ENCODE measurements at regions not wholly inside any gene's neighbourhood (a gene's known extent, or its start where the extent isn't known, plus 50 kb on each side); places are given as distances from the start of the nearest gene placed in this dataset.

GRCh38 chr10:130230036-130230435, 93.8 kb downstream of the GLRX3 start:
- Histone ChIP-seq H3K9ac (ENCODE audit: low read length) (no peak overlapping the region), H2AFZ (ENCODE audit: low read depth, low read length) (no peak overlapping the region), H2BK12ac (ENCODE audit: low read length in 2 of 2) (no peak overlapping the region), H4K8ac (ENCODE audit: low read length) (no peak overlapping the region), H3K27me3 (ENCODE audit: control insufficient read depth in 1 of 2, insufficient read depth in 1 of 2, low read length in 2 of 2) (no peaks in the 10 kb centered on the region), H3K4ac (ENCODE audit: low read depth in 1 of 2, low read length in 2 of 2) (no peak overlapping the region), H3K23ac (ENCODE audit: low read length in 2 of 2) (no peak overlapping the region), H3K4me1 (ENCODE audit: control insufficient read depth, insufficient read depth, low read depth, low read length) (no peaks in the 10 kb centered on the region), H3K27ac (ENCODE audit: low read length, poor library complexity, severe bottlenecking) (no peak overlapping the region), H3K4me2 (ENCODE audit: low read length, poor library complexity, severe bottlenecking) (no peak overlapping the region), H4K91ac (ENCODE audit: low read length) (no peak overlapping the region), H3K9me3 (ENCODE audit: control insufficient read depth, low read length) (peaks cover 14% of the 10 kb centered on the region), H2BK5ac (ENCODE audit: low read depth, low read length, poor library complexity, severe bottlenecking) (no peak overlapping the region), H3K36me3 (ENCODE audit: control insufficient read depth in 1 of 2, insufficient read depth in 2 of 2, low read depth in 1 of 2, low read length in 2 of 2) (peaks cover 0 to 7% of the 10 kb centered on the region in 2 experiments), H3K14ac (ENCODE audit: low read length in 2 of 2) (no peak overlapping the region), H3K79me1 (replicated peaks; ENCODE audit: low read length, poor library complexity, severe bottlenecking) (no peaks in the 10 kb centered on the region), H2BK15ac (ENCODE audit: low read depth, poor library complexity, severe bottlenecking) (no peak overlapping the region), H3K18ac (ENCODE audit: low read depth in 1 of 2, low read length in 2 of 2) (no peak overlapping the region), H2BK120ac (ENCODE audit: low read depth, low read length) (no peak overlapping the region), H3K4me3 (ENCODE audit: insufficient read depth in 1 of 2, low read depth in 1 of 2, low read length in 2 of 2) (no peak overlapping the region), H2AK5ac (ENCODE audit: low read length, severe bottlenecking) (no peak overlapping the region)
- no peak for DNase-seq
- 85% methylated on average over 5 of the region's 5 CpGs for WGBS

- Histone ChIP-seq H3K79me1 (replicated peaks; ENCODE audit: low read length, poor library complexity, severe bottlenecking) (no peaks in the 10 kb centered on the region), H3K36me3 (ENCODE audit: control insufficient read depth in 1 of 2, insufficient read depth in 2 of 2, low read depth in 1 of 2, low read length in 2 of 2) (peaks cover 0 to 7% of the 10 kb centered on the region in 2 experiments), H3K23ac (ENCODE audit: low read length in 2 of 2) (no peak overlapping the region), H3K4me3 (ENCODE audit: insufficient read depth in 1 of 2, low read depth in 1 of 2, low read length in 2 of 2) (no peak overlapping the region), H2BK120ac (ENCODE audit: low read depth, low read length) (no peak overlapping the region), H3K27me3 (ENCODE audit: control insufficient read depth in 1 of 2, insufficient read depth in 1 of 2, low read length in 2 of 2) (no peaks in the 10 kb centered on the region), H4K91ac (ENCODE audit: low read length) (no peak overlapping the region), H3K9ac (ENCODE audit: low read length) (no peak overlapping the region), H3K4ac (ENCODE audit: low read depth in 1 of 2, low read length in 2 of 2) (no peak overlapping the region), H3K14ac (ENCODE audit: low read length in 2 of 2) (no peak overlapping the region), H4K8ac (ENCODE audit: low read length) (no peak overlapping the region), H3K4me1 (ENCODE audit: control insufficient read depth, insufficient read depth, low read depth, low read length) (no peaks in the 10 kb centered on the region), H2AFZ (ENCODE audit: low read depth, low read length) (no peak overlapping the region), H3K9me3 (ENCODE audit: control insufficient read depth, low read length) (peaks cover 14% of the 10 kb centered on the region), H2BK12ac (ENCODE audit: low read length in 2 of 2) (no peak overlapping the region), H2AK5ac (ENCODE audit: low read length, severe bottlenecking) (no peak overlapping the region), H2BK15ac (ENCODE audit: low read depth, poor library complexity, severe bottlenecking) (no peak overlapping the region), H3K18ac (ENCODE audit: low read depth in 1 of 2, low read length in 2 of 2) (no peak overlapping the region), H3K27ac (ENCODE audit: low read length, poor library complexity, severe bottlenecking) (no peak overlapping the region), H3K4me2 (ENCODE audit: low read length, poor library complexity, severe bottlenecking) (no peak overlapping the region), H2BK5ac (ENCODE audit: low read depth, low read length, poor library complexity, severe bottlenecking) (no peak overlapping the region)
- no peak for DNase-seq
- WGBS = 70% methylated on average over 6 of the region's 6 CpGs
Measured at GRCh38 chr10:130230611-130231010, 94.4 kb downstream of the GLRX3 start.

- H3K27ac ChIP-seq (ENCODE audit: low read length, poor library complexity, severe bottlenecking) = no peak overlapping the region
- H4K8ac ChIP-seq (ENCODE audit: low read length) = no peak overlapping the region
- no peaks in the 10 kb centered on the region for H3K4me1 ChIP-seq (ENCODE audit: control insufficient read depth, insufficient read depth, low read depth, low read length)
- H3K4me3 ChIP-seq (ENCODE audit: insufficient read depth in 1 of 2, low read depth in 1 of 2, low read length in 2 of 2) = no peak overlapping the region
- H3K4me2 ChIP-seq (ENCODE audit: low read length, poor library complexity, severe bottlenecking) = no peak overlapping the region
- H3K27me3 ChIP-seq (ENCODE audit: control insufficient read depth in 1 of 2, insufficient read depth in 1 of 2, low read length in 2 of 2) = no peaks in the 10 kb centered on the region
- H3K79me1 ChIP-seq (replicated peaks; ENCODE audit: low read length, poor library complexity, severe bottlenecking) = no peaks in the 10 kb centered on the region
- no peak overlapping the region for H3K18ac ChIP-seq (ENCODE audit: low read depth in 1 of 2, low read length in 2 of 2)
- H4K91ac ChIP-seq (ENCODE audit: low read length) = peak overlapping the region; percentile 12
- no peak overlapping the region for H2BK5ac ChIP-seq (ENCODE audit: low read depth, low read length, poor library complexity, severe bottlenecking)
- peaks cover 14% of the 10 kb centered on the region for H3K9me3 ChIP-seq (ENCODE audit: control insufficient read depth, low read length)
- H2BK120ac ChIP-seq (ENCODE audit: low read depth, low read length) = no peak overlapping the region
- H3K14ac ChIP-seq (ENCODE audit: low read length in 2 of 2) = no peak overlapping the region
- 83% methylated on average over 15 of the region's 15 CpGs for WGBS
- no peak overlapping the region for H3K4ac ChIP-seq (ENCODE audit: low read depth in 1 of 2, low read length in 2 of 2)
- no peak overlapping the region for H2AFZ ChIP-seq (ENCODE audit: low read depth, low read length)
- no peak overlapping the region for H3K9ac ChIP-seq (ENCODE audit: low read length)
- H3K23ac ChIP-seq (ENCODE audit: low read length in 2 of 2) = no peak overlapping the region
- peaks cover 0 to 7% of the 10 kb centered on the region in 2 experiments for H3K36me3 ChIP-seq (ENCODE audit: control insufficient read depth in 1 of 2, insufficient read depth in 2 of 2, low read depth in 1 of 2, low read length in 2 of 2)
- no peak for DNase-seq
- no peak overlapping the region for H2BK15ac ChIP-seq (ENCODE audit: low read depth, poor library complexity, severe bottlenecking)
- no peak overlapping the region for H2BK12ac ChIP-seq (ENCODE audit: low read length in 2 of 2)
- H2AK5ac ChIP-seq (ENCODE audit: low read length, severe bottlenecking) = no peak overlapping the region
Measured at GRCh38 chr10:130231251-130231741, 95.1 kb downstream of the GLRX3 start.

GRCh38 chr10:130232166-130233034, 96.2 kb downstream of the GLRX3 start:
- Histone ChIP-seq H2BK15ac (ENCODE audit: low read depth, poor library complexity, severe bottlenecking) (no peak overlapping the region), H2BK5ac (ENCODE audit: low read depth, low read length, poor library complexity, severe bottlenecking) (no peak overlapping the region)

More at GRCh38 chr10:130232166-130233034, 96.2 kb downstream of the GLRX3 start:
- Histone ChIP-seq H2AFZ (ENCODE audit: low read depth, low read length) (no peak overlapping the region), H4K8ac (ENCODE audit: low read length) (no peak overlapping the region), H3K18ac (ENCODE audit: low read depth in 1 of 2, low read length in 2 of 2) (no peak overlapping the region), H3K23ac (ENCODE audit: low read length in 2 of 2) (no peak overlapping the region), H3K4me1 (ENCODE audit: control insufficient read depth, insufficient read depth, low read depth, low read length) (no peaks in the 10 kb centered on the region), H2BK12ac (ENCODE audit: low read length in 2 of 2) (no peak overlapping the region), H3K27ac (ENCODE audit: low read length, poor library complexity, severe bottlenecking) (no peak overlapping the region), H3K4ac (ENCODE audit: low read depth in 1 of 2, low read length in 2 of 2) (no peak overlapping the region), H3K27me3 (ENCODE audit: control insufficient read depth in 1 of 2, insufficient read depth in 1 of 2, low read length in 2 of 2) (no peaks in the 10 kb centered on the region), H4K91ac (ENCODE audit: low read length) (no peak overlapping the region), H2AK5ac (ENCODE audit: low read length, severe bottlenecking) (no peak overlapping the region), H2BK120ac (ENCODE audit: low read depth, low read length) (no peak overlapping the region), H3K36me3 (ENCODE audit: control insufficient read depth in 1 of 2, insufficient read depth in 2 of 2, low read depth in 1 of 2, low read length in 2 of 2) (peaks cover 0 to 7% of the 10 kb centered on the region in 2 experiments), H3K4me3 (ENCODE audit: insufficient read depth in 1 of 2, low read depth in 1 of 2, low read length in 2 of 2) (peak overlapping the region in 1 of 2 experiments; percentile 21), H3K9me3 (ENCODE audit: control insufficient read depth, low read length) (peaks cover 8% of the 10 kb centered on the region), H3K79me1 (replicated peaks; ENCODE audit: low read length, poor library complexity, severe bottlenecking) (no peaks in the 10 kb centered on the region), H3K4me2 (ENCODE audit: low read length, poor library complexity, severe bottlenecking) (no peak overlapping the region), H3K9ac (ENCODE audit: low read length) (no peak overlapping the region), H3K14ac (ENCODE audit: low read length in 2 of 2) (no peak overlapping the region)
- WGBS = 79% methylated on average over 28 of the region's 28 CpGs
- no peak for DNase-seq
